DMS53 treated with DMSO at 0.1 percent for 48 hours (cell line): ENCODE measurements at regions not wholly inside any gene's neighbourhood (a gene's known extent, or its start where the extent isn't known, plus 50 kb on each side); places are given as distances from the start of the nearest gene placed in this dataset.
"Not testable (repeated sequence)": the region's sequence is repeated elsewhere in the genome, so short reads cannot be mapped to it uniquely, and the experiment has no call there.

ENCODE experiments used
- DNase-seq: peaks from one replicate; lab custom pipeline; 2025; ENCODE audit not compliant: unreplicated experiment; lab: John Stamatoyannopoulos, UW

DNA sequence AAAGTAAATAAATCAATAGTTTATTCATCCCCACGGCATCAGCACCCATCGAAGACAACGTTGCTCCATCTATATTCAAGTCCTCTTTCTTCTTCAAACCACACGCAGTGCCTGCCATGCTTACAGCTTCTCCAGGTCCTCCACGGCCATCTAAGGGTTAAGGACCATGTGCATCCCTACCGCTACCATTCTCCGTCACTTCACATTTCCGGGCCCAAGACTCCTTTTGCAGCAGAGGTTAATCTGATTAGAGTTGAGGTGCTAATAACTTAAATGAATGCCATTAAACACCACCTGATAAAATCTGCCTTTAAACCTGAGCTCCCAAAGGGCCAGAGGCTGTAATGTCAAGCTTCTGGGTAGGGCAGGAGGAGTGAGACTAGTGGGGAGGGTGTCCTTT lies 79.7 kb upstream of the CCND2 start:
- no peak for DNase-seq

DNA sequence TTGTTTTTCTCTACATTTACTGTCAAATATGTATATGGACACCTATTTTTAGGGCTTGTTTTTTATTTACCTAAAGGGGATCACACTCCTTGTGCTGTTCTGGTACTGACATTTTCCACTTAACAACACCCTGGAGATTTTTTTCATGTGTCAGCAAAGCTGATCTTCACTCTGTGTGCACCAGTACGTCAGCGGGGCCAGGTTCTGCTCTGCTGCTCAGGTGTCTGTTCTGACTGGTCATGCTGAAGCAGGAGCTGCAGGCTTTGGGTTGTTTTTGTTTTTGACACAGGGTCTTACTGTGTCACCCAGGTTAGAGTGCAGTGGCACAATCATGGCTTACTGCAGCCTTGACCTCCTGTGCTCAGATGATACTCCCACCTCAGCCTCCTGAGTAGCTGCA lies 81.9 kb upstream of the CCND2 start:
- DNase-seq = no peak

DNA sequence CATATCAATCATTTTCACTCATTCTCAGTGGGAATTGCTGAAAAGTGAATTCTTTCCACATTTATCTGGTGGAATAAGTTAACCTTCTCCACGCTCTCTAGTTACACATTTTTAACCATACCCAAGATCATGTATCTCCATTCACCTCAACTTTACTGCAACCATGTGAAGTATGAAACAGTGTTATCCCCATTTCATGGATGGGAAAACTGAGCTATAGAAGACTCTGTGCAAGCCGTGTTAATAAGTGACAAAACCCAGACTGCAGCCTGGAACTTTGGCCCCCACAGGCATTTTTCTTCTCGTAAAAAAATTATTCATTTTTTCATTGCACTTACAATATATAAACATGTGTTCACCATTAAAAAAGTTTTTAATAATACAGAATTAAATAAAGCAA lies 82.4 kb upstream of the CCND2 start:
- DNase-seq = no peak

DNA sequence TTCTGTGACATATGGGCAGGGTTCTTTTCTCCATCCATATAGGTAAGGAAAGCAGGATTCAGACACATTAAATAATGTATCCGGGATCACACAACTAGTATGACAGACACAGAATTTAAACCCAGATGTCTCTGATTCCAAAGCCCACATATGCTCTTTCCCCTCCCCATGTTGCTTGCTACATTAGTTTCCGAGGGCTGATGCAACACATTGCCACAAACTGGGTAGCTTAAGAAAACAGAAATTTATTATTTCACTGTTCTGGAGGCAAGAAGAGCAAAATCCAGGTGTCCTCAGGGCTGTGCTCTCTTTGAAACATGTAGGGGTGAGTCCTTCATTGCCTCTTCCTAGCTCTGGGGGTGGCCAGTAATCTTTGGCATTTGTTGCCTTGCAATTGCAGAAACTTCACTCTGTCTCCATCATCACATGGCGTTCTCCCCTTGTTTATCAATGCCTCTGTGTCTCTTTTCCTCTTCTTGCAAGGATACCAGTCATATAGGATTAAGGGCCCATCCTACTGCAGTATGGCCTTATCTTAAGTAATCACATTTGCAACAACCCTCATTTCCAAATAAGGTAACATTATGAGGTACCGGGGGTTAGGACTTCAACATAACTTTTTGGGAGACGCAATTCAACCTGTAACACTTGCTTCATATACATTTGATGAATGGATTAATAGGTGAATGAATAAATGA lies 83.0 kb upstream of the CCND2 start:
- no peak for DNase-seq

DNA sequence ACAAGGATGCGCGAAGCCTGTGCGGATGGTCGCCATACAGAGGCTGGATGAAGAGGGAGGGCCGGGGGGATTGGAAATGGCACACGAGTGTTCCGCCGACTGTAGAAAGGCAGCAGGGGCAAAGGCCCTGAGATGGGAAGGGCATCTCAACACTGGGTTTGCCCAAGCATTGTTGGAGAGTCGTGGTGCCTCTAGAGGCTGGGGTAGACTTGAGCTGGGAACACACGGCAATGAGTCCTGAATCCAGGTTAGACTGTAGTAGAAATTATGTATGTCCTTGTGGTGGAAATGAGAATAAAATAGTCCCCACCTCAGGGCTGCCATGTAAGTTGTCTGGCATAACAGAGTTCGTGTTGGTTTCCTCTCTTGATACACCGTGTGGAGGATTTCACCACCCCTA lies 83.8 kb upstream of the CCND2 start:
- no peak for DNase-seq

DNA sequence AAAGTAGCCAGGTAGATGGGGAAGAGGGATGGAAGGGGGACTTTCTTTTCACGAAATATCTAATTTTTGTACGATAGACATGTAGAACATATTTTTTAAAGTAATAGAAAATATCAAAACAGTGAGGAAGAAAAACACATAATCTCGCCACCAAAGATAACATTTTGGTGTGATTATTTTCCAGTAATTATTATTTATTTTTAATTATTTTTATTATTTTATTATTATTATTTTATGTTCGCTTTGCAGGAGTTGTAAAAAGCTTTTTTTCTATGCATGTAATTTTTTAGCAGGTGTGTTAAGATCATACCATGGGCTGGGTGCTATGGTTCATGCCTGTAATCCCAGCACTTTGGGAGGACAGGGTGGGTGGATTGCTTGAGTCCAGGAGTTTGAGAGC lies 85.6 kb upstream of the CCND2 start:
- no peak for DNase-seq

DNA sequence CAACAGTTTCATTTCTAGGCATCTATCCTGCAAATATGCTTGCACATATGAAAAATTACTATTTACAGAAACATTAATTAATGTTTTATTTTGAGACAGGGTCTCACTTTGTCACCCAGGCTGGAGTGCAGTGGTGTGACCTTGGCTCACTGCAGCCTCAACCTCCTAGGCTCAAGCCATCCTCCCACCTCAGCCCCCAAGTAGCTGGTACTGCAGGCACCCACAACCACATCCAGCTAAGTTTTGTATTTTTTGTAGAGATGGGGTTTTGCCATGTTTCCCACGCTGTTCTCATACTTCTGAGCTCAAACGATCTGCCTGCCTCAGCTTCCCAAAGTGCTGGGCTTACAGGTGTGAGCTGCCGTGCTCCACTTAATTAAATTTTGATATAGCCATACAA lies 86.2 kb upstream of the CCND2 start:
- not testable (repeated sequence) for DNase-seq

DNA sequence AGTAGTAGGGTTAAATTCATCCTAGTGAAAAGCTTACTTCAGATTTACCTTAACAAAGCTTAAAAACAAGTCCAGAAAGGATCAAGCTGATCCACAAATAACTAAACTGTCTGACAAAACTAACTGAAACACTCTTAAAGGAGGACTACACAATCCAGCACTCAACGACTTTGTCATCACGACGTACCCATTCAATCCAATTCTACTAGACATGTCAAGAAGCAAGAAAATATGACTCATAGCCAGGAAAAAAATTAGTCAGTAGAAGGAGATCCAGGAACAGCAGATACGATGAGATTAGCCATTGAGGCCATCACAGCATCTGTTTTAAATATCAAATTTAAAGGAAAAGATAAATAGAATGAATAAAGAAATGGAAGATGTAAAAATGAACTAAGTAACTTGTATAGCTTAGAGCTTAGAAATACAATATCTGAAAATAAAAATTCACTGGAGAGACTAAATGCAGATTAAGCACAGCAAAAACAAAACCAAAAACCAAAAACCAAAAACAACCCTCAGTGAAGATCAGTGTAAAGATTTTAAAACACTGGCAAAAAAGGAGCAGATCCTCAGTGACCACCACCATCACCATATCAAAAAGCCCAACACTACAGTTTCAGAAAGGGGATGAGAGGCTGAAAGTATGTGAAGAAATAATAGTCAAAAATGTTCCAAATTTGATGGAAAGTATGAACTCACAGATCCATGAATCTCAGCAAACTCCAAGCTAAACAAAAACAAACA lies 95.0 kb upstream of the CCND2 start:
- no peak for DNase-seq

DNA sequence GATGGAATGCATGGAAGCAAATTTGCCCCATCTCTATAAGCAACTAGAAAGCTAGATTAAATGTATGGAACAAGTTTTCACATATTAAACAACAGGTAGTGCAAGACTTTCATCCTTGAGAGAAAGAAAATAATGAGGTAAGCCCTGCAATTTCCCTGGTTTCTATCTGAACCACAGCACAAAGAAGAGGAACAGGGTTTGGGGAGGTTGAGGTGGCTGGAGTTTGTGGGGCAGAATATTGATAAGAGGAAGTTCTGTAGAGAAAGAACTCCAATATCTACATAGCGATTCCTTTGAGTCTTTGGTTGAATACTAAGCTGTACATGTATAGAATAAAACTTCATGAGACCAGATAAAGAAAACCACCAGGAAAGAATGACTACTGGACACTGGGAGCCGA lies 96.3 kb upstream of the CCND2 start:
- no peak for DNase-seq

DNA sequence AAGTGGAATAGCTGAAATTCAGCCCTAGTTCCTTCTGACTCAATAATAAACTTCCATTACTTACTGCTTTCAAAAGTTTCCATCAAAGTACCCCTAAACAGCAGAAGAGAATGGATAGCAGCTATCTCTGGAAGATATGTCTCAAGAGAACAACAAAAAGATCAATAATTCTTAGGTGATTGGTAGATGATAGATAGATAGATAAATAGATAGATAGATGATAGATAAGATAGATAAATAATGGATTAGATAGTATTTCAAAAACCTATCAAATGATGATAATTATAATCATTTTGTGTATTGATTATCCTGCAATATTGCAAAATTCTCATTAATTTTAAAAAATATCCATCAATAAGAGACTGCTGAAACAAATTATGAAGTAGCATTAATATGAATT lies 97.4 kb upstream of the CCND2 start:
- DNase-seq = no peak

DNA sequence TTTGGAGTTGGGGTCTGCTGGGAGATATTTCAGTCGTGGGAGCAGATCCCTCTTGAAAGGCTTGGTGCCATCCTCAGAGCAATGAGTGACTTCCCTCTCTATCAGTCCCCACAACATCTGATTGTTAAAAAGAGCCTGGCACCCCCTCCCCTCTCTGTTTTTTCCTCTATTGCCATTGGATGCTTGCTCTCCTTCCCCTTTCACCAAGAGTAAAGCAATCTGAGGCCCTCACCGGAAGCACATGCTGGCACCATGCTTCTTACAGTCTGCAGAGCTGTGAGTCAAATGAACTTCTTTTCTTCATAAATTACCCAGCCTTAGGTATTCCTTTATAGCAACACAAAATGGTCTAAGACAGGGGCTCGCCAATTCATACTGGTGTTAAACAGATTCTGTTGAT lies 99.1 kb upstream of the CCND2 start:
- DNase-seq = no peak

DNA sequence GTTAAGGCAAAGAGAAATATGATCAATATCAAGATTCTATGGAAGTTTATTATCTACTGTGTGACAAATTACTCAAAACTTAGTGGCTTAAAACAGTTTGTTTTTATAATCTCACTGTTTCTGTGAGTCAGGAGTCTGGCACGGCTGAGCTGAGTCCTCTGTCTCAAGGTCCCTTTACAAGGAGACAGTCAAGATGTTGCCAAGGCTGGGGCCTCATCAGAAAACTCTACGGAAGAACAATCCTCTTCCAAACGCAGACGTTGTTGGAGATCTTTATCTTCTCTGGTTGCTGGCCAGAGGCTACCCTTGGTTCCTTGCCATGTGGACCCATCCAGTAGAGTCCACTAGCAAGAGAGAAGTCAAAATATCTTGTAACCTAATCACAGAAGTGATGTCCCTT lies 100.6 kb upstream of the CCND2 start:
- no peak for DNase-seq

DNA sequence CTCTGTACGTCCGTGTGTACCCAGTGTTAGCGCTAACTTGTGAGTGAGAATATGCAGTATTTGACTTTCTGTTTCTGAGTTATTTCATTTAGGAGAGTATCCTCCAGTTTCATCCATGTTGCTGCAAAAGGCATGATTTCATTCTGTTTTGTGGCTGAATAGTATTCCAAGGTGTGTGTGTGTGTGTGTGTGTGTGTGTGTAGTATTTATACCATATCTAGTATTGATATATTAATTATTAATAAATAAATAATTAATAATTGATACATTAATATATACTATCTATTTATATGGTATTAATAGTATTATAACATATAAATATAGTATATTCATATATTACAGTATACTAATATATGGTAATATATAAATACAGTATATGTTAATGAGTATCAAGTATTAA lies 101.8 kb upstream of the CCND2 start:
- DNase-seq = no peak

DNA sequence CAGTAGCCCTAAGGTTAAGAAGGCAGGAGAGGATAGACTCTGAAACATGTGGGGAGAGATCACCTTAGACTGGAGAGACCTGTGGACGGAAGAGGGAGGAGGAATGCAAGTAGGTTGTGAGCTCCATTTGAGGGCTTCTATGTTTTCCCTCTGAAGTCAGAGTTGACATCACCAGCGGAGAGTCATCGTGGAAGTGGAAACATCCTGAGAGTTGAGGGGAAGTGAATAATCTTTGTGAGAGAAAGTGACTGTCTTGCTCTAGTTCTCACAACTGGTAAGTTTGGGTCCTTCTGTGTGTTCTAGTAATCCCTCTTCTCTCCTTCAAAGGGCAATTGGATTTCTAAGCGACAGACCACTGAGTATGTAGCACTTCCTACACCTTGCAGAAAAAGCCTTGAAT lies 103.6 kb upstream of the CCND2 start:
- no peak for DNase-seq

DNA sequence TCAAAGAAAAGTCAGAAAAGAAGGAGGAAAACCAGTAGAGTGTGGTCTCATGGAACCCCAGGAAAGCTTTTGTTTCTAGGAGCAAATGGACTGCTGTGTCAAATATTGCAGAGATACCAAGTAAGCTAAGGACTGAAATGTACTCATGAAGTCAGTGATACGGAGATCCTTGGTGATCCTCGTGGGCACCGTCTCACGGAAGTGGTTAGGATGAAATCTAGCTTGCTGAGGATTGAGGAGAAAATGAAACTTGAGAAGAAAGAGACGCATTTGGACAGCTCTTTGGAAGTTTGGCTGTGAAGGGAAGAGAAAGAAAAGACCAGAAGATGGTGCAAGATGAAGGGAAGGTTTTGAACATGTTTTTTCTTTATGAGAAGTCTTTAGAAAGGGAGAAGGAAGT lies 104.0 kb upstream of the CCND2 start:
- DNase-seq = no peak

DNA sequence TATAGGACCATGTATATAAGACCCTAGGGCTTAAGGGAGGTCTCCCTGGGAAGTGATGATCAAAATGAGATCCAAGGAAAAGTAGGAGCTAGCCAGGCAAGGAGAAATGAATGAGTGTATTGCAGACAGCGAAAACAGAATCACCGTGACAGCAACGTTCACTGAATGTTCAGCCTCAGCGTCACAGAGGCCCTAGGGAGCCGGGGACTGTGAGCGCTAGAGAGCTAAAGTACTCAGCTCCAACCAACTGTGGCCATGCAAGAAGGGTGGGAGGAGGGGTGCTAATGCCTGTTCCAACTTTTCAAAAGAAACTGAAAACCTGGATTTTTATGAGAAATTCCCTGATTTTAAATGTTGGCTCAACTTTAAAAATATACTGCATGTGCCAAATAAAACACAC lies 105.5 kb upstream of the CCND2 start:
- DNase-seq = no peak

DNA sequence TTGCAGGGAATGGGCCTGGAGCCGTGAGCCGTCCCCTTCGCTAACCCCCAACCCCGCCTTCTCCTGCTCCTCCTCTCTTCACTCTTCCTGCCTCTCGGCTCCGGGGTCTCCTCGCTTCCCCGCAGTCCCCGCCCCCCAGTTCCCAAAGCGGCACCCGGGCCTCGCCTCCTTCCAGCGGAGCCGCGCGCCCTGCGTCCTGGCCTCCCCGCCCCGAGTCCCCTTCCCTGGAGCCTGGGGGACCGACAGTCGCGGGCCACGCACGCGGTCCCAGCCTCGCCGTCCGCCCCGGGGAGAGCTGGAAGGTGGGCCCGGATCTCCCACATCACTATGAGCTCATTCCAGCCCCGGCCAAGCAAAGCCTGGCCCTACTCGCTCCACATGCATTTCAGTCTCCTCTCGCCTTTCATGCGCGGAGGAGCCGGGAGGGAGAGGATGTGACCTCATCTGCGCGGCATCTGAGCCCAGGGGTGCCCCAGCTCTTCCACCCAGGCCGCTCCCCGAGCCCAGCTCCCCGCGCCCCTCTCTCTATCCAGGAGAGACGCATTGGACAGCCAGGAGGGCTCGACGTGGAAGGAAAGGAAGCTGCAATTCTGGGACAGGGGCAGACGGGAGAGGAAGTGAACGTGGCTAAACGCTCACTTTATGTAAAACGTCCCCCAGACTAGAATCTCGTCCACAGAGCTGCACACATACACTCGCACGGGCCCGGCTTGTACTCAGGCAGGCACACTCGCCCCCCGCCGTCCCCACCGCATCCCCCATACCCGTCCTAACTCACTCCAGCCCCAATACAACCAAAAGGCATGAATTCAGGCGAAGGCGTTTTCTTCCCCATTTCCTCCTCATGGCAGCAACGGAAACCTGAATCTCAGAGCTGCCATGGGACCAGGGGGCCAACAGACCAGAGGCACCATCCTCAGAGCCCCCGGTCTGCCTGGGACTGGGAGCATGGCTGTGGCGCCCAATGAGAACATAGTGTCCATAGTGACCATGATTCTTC lies 108.7 kb upstream of the CCND2 start:
- DNase-seq = peak; percentile 99

DNA sequence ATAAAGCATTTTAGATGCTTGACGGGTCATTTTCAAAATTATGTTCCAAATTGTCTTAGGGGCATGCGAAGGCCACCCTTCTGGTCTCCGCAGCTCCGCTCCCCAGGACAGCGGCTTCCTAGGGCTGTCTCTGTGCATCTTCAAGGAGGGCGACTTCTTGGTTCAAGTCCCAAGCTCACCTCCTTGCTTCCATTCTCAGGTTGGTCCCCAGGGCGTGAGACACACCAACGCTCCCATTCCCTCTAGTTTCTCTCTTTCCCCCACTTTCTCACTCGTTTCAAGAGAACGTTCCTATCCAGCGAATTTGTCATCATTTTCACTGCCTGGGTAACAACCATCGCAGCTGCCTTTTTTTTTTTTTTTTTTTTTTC lies 109.4 kb upstream of the CCND2 start:
- DNase-seq = peak; percentile 94

DNA sequence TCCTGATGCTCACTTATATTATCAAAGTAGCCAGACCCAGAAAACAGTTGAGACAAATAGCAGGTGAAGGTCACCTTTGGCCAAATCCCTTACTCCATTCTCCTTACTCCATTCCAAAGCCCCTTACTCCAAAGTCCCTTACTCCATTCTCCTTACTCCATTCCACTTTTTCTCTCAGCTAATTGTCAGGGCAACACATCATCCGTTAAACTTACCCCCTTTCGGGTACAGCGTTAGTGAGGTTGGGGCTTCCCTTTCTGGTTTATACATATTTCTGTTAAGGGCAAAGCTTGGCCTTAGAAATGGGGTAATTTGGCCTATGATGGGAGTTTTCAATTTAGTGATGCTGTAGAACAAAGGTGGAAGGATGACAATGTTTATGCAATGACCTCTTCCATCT lies 111.8 kb upstream of the CCND2 start:
- DNase-seq = no peak

DNA sequence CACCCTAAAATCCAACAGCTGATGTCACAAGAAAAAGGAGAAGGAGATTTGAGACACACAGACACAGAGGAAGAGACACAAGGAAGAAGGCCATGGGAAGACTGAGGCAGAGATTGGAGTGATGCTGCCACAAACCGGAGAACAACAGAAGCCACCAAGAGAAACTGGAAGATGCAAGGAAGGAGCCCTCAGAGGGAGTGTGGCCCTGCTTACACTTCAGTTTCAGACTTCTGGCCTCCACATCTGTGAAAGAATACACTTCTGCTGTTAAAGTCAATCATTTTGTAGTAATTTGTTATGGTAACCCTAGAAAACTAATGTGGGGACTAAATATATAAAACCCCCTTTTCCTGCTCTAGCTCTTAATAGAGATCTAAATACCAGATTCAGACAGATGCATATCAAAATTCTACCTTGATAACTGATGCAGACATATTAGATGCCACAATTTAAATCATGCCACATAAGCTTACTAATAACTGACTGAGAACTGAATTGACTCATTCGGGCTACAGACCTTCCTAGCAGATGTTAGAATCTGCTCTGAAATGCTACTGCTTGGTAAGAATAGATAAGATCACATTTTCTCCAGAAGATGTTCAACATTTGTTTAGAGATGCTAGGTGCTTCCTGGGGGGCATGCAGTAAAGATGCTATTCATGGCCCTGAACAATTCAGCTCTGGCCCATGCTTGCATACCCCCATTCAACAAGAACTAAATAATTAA lies 113.1 kb upstream of the CCND2 start:
- DNase-seq = no peak

DNA sequence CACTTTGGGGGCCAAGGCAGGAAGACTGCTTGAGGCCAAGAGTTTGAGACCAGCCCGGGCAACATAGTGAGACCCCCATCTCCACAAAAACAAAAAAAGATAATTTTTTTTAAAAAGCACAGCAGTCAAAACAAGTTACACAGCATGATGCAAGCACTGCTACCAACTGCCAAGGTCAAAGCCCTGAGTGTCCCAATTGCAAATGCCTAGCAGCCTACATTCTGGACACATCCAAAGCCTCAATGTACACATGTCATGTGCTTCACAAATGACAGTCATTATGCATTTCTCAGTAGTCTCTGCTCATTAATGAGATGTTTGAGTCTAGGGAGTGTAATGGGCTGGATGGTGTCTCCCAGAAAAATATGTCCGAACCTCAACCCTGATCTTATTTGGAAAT lies 113.7 kb upstream of the CCND2 start:
- DNase-seq = no peak
